Testis (tissue), 2 donors: ENCODE measurements at regions not wholly inside any gene's neighbourhood (a gene's known extent, or its start where the extent isn't known, plus 50 kb on each side); places are given as distances from the start of the nearest gene placed in this dataset.

Source experiments
- CTCF ChIP-seq, 3 experiments: fragments of 450-650 bp in 2 of 3; fragments of 200-600 bp in 1 of 3; sonication (generic) in 1 of 3; IDR thresholded peaks; one replicate each; pipeline ENCODE4 v1.5.1; 2016 to 2019; ENCODE audit warnings: antibody characterized with exemption in 3 of 3, mild to moderate bottlenecking in 2 of 3, moderate library complexity in 1 of 3
- POLR2A ChIP-seq: fragments of 450-650 bp; IDR thresholded peaks from one replicate; pipeline ENCODE4 v1.6.1; 2017; ENCODE audit warnings: antibody characterized with exemption, mild to moderate bottlenecking, moderate library complexity

- TF ChIP-seq POLR2A (no peak), CTCF (IDR thresholded peaks at IDR 0.05) (no peak)
Measured at GRCh38 chr11:86134580-86135318, 65.9 kb upstream of the PICALM start.
